Peyer's patch (tissue), 4 donors: ENCODE measurements at regions not wholly inside any gene's neighbourhood (a gene's known extent, or its start where the extent isn't known, plus 50 kb on each side); places are given as distances from the start of the nearest gene placed in this dataset.

Source experiments
- DNase-seq, 3 donors: peaks; one replicate each; pipeline ENCODE4 v3.0.0-alpha.2; 2017 to 2019
- H3K27ac ChIP-seq, 4 donors: fragments of 200-600 bp; sonication (generic); one replicate each; pipeline ENCODE4 v1.5.1; 2016 to 2019
- H3K27me3 ChIP-seq, 2 donors: fragments of 200-600 bp; sonication (generic); one replicate each; pipeline ENCODE4 v1.5.1; 2019
- H3K36me3 ChIP-seq, 3 donors: fragments of 200-600 bp; sonication (generic); one replicate each; pipeline ENCODE4 v1.5.1; 2016 to 2019
- H3K4me1 ChIP-seq, 4 donors: fragments of 200-600 bp; sonication (generic); one replicate each; pipeline ENCODE4 v1.5.1; 2016 to 2019
- H3K4me3 ChIP-seq, 4 donors: fragments of 200-600 bp; sonication (generic); 1 replicate in 3 of 4; 2 replicates in 1 of 4; pipeline ENCODE4 v1.5.1; 2016 to 2019; ENCODE audit warnings: mild to moderate bottlenecking in 1 of 4
- H3K9me3 ChIP-seq, 4 donors: fragments of 200-600 bp; sonication (generic); one replicate each; pipeline ENCODE4 v1.5.1; 2016 to 2019; ENCODE audit warnings: mild to moderate bottlenecking in 1 of 4
- POLR2A ChIP-seq, 2 donors: fragments of 450-650 bp; IDR thresholded peaks; one replicate each; pipeline ENCODE4 v1.5.1; 2017; ENCODE audit warnings: antibody characterized with exemption in 2 of 2, mild to moderate bottlenecking in 2 of 2, moderate library complexity in 2 of 2
- small RNA-seq, 2 donors: library from RNA; depleted of rRNA; stranded (forward); fragments of <200 nt; gene quantifications; one replicate each; pipeline ENCODE3, GENCODE V24; 2016
- TF ChIP-seq, protein P1 (sequence below), 6 experiments: fragments of 450-650 bp in 4 of 6; fragments of 200-600 bp in 2 of 6; sonication (generic) in 1 of 6; IDR thresholded peaks; one replicate each; pipeline ENCODE4 v1.5.1; 2017 to 2019; ENCODE audit warnings: antibody characterized with exemption in 6 of 6, mild to moderate bottlenecking in 3 of 6, moderate library complexity in 1 of 6

DNA sequence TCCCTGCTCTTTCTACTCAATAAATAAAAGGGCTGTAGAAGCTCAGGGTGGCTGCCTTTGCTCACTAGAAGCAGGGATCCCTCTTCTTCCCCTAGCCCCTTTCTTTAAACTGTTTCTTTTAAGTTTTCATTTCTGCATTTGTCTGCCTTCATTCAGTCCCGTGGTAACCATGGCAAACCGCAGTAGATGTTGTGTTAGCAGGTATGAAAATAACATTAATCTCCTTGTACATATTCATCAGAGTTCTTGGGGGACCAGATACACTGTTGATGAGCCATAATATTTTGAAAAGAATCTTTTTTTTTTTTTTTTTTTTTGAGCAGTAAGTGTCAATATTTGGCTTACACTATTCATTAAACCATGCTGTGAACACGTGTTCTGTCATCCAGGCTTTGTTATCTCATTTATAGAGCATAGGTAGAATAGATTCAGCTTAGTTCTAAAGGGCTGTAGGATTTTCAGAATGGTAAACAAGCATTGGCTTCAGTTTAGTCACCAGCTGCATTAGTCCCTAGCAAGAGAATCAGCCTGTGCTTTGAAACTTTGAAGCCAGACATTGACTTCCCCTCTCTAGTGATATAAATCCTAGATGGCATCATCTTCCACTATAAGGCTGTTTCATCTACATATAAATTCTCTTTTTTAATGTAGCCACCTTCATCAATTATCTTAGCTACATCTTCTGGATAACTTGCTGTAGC is 59.4 kb upstream of the SPRY2 start:
- DNase-seq: peak in 1 of 3 donors; percentile 54
- peaks cover 0 to 5% (median 0%) of the 10 kb centered on the region in 4 donors for H3K9me3 ChIP-seq
- no peaks in the 10 kb centered on the region for H3K27me3 ChIP-seq
- no peak overlapping the region for H3K4me3 ChIP-seq
- TF ChIP-seq POLR2A (IDR thresholded peaks at IDR 0.05): no peak
- TF ChIP-seq, protein P1, sequence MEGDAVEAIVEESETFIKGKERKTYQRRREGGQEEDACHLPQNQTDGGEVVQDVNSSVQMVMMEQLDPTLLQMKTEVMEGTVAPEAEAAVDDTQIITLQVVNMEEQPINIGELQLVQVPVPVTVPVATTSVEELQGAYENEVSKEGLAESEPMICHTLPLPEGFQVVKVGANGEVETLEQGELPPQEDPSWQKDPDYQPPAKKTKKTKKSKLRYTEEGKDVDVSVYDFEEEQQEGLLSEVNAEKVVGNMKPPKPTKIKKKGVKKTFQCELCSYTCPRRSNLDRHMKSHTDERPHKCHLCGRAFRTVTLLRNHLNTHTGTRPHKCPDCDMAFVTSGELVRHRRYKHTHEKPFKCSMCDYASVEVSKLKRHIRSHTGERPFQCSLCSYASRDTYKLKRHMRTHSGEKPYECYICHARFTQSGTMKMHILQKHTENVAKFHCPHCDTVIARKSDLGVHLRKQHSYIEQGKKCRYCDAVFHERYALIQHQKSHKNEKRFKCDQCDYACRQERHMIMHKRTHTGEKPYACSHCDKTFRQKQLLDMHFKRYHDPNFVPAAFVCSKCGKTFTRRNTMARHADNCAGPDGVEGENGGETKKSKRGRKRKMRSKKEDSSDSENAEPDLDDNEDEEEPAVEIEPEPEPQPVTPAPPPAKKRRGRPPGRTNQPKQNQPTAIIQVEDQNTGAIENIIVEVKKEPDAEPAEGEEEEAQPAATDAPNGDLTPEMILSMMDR (IDR thresholded peaks at IDR 0.05): no peak
- peak overlapping the region in 1 of 4 donors; percentile 48 for H3K27ac ChIP-seq
- H3K4me1 ChIP-seq: no peaks in the 10 kb centered on the region
- H3K36me3 ChIP-seq: no peaks in the 10 kb centered on the region

DNA sequence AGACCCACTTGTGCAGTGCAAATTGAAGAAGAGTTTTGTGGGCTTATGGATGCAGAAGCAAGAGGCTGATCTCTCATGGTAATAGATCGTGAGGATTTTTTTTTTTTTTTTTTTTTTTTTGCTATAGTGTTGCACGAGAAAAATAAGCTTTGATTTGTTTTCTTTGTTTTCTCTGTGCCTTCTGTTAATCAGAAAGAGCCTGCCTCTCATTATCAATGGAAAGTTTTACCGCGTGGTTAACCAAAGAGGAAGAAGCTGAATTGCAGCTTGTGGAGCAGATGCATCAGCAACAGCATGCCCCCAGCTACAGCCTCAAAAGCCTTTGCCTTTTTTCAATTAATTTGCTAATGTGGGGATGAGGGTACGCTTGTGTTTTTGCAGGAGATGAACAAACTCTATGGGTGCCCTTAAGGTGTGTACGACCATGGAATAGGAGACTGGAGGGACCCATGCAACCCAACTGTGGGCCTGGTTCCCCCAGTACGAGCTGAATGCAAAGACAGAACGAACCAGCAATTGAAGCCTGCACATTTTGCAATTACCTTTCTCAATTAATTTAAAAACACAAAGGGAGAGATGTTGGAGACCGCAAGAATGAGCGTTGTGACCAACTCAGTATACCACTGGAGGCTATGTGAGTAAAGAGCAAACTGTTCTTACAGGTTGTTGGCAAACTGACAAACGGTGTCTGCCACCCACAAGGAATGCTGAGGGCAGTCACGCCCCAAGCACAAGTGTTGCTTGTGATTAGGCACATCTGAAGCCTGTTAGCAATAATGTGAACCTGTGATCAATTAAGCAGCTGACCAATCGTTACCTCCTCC is 58.6 kb upstream of the SPRY2 start:
- peak in 2 of 3 donors; percentile 21 to 52 for DNase-seq
- no peak for TF ChIP-seq POLR2A (IDR thresholded peaks at IDR 0.05)
- TF ChIP-seq, protein P1 (IDR thresholded peaks at IDR 0.05): no peak
- Histone ChIP-seq H3K27me3 (no peaks in the 10 kb centered on the region), H3K4me1 (no peaks in the 10 kb centered on the region), H3K4me3 (no peak overlapping the region), H3K9me3 (peaks cover 0 to 2% (median 0%) of the 10 kb centered on the region in 4 donors), H3K27ac (peak overlapping the region in 1 of 4 donors; percentile 48), H3K36me3 (no peaks in the 10 kb centered on the region)

Small RNA genes lying in the stretch of these regions (small RNA-seq; reads per million reads assigned to genes)
- 0 reads per million in 2 donors for gene HIGD1AP2
- 0 reads per million in 2 donors for gene RNU6-67P
- 0 reads per million in 2 donors for gene RNU6-77P
